Body of pancreas (tissue), 4 donors: ENCODE measurements at regions not wholly inside any gene's neighbourhood (a gene's known extent, or its start where the extent isn't known, plus 50 kb on each side); places are given as distances from the start of the nearest gene placed in this dataset.

Experiments used
- CTCF ChIP-seq, 7 experiments: fragments of 450-650 bp in 4 of 7; fragments of 200-600 bp in 3 of 7; sonication (generic) in 3 of 7; IDR thresholded peaks; one replicate each; pipeline ENCODE4 v1.5.1; 2016 to 2019; ENCODE audit warnings: antibody characterized with exemption in 7 of 7
- POLR2A ChIP-seq, 3 donors: fragments of 450-650 bp; IDR thresholded peaks; one replicate each; pipeline ENCODE4 v1.6.1; 2016; ENCODE audit warnings: antibody characterized with exemption in 3 of 3, mild to moderate bottlenecking in 2 of 3

GRCh38 chr9:109961626-109962025, 181.6 kb downstream of the PALM2AKAP2 start:
- TF ChIP-seq CTCF (IDR thresholded peaks at IDR 0.05) (no peak), POLR2A (IDR thresholded peaks at IDR 0.05) (no peak)
